ENCODE measurements at regions not wholly inside any gene's neighbourhood (a gene's known extent, or its start where the extent isn't known, plus 50 kb on each side); places are given as distances from the start of the nearest gene placed in this dataset.

DNA sequence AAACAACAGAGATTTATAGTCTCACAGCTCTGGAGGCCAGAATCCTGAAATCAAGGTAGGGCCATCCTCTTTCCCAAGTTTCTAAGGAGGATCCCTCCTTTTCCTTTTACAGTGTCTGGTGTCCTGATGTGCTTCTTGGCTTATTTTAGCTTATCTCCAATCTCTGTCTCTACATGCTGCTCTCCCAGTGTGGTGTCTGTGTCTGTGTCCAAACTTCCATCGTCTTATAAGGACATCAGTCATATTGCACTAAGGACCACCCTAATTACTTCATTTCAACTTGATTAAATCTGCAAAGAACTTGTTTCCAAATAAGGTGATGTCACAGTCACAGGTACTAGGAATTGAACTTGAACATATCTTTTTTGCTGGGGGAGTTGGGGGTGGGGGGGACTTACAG, 529.6 kb downstream of the DHX35 start:
- FAIRE-seq (no peak), DNase-seq (ENCODE audit: insufficient read length, low spot score) (no peak)
- no peak for TF ChIP-seq POLR2A (IDR thresholded peaks at IDR 0.05; ENCODE audit: low read depth, low read length)

GRCh38 chr20:39489986-39490560, 527.9 kb downstream of the DHX35 start:
- no peak for FAIRE-seq
- no peak for TF ChIP-seq POLR2A (IDR thresholded peaks at IDR 0.05; ENCODE audit: low read depth, low read length)

DNA sequence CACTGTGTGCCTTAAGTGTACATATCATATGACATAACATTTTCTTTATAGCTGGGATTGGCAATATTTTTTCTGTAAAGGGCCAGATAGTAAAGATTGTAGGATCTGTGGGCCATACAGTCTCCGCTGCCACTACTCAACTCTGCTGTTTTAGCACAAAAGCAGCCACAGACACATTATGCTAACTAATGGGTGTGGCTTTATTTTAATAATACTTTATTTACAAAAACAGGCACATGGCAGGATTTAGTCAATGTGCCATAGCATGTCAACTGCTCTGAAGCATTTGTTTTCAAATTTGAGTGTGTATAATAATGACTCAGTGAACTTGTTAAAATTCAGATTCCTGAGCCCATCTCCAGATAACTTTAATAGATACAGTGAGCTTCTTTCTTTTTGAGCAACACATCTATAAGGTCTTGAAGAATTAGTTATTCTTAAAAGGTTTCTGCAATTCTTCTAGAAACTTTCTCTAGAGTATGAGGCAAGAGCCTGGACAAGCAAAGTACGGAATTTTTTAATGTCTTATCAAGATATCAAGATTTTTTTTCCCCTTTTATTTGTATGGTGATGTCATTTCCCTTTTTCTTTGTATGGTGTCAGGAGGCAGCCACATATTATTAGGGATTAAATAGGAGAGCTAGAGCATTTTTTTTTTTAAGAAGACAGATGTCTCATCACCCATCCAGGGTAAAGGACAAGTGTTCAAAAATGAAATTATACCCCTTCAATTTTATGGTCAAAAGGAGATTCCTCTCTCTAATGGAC, 518.3 kb downstream of the DHX35 start:
- FAIRE-seq (no peak), DNase-seq (ENCODE audit: insufficient read length, low spot score) (no peak)
- no peak for TF ChIP-seq POLR2A (IDR thresholded peaks at IDR 0.05; ENCODE audit: low read depth, low read length)

More at GRCh38 chr20:39489986-39490560, 527.9 kb downstream of the DHX35 start:
- no peak for DNase-seq (ENCODE audit: insufficient read length, low spot score)

DNA sequence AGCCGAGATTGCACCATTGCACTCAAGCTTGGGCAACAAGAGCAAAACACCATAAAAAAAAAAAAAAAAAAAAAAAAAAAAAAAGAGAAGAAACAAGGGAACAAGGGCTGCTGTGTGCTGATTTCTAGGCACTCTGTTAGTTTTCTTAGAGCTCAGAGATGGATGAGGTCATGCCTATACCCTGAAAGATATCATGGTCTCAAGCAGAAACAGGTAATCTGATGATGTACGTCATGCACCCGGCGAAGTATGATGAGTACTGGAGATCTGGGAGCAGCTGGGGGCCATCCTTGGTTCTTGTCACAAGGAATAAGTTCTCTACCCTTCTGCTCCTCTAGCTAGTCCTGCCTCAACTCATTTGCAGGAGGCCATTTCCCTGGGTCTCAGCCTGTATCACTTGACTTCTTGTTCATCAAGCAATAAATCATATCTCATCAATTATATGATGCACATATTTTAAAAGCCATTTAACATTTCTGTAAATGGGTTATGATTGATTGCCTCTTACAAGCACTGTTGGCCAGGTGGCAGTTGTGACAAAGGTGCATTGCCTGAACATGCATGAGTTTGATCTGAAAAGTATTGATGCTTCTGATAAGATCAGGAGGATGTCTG, 517.2 kb downstream of the DHX35 start:
- DNase-seq (ENCODE audit: insufficient read length, low spot score) (no peak), FAIRE-seq (no peak)
- no peak for TF ChIP-seq POLR2A (IDR thresholded peaks at IDR 0.05; ENCODE audit: low read depth, low read length)

GRCh38 chr20:39474879-39475278, 512.7 kb downstream of the DHX35 start:
- FAIRE-seq (no peak), DNase-seq (ENCODE audit: insufficient read length, low spot score) (no peak)
- no peak for TF ChIP-seq POLR2A (IDR thresholded peaks at IDR 0.05; ENCODE audit: low read depth, low read length)

DNA sequence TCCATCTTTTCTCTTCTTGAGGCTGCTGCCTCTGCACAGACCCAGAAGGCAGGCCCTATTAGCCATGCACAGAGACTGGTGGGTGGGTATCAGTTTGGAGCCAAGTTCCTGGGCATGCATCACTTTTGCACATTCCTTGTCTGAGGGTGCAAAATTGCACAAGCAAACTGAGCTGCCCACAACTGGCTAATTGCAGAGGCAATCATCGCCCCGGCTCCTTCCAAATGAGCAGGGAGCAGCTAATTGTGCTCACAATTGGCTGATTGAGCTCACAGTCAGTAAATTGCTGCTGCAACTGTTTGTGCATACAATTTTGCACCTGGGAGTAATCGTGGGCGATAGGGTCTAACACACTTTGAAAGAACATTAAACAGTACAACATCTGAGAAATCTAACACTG, 511.4 kb downstream of the DHX35 start:
- no peak for TF ChIP-seq POLR2A (IDR thresholded peaks at IDR 0.05; ENCODE audit: low read depth, low read length)
- DNase-seq (ENCODE audit: insufficient read length, low spot score) (no peak), FAIRE-seq (no peak)

GRCh38 chr20:39468703-39469102, 506.6 kb downstream of the DHX35 start:
- DNase-seq (ENCODE audit: insufficient read length, low spot score) (no peak), FAIRE-seq (no peak)
- TF ChIP-seq POLR2A (IDR thresholded peaks at IDR 0.05; ENCODE audit: low read depth, low read length): no peak

DNA sequence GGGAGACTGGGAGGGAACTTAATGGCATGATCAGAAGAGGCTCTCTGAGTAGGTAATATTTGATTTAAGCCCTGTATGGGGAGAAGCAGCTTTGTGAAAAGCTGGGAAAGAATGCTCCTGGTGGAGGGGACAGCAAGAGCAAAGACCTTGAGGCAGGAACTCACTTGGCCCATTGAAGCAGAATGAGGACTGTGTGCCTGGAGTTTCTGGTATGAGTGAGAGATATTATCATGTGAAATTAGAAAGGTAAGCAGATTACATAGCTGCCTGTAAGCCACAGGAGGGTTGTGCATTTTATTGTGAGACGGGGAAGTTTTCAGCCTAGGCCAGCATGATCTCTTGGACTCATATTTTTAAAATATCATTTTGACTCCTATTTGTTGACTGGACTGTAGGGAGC, 502.1 kb downstream of the DHX35 start:
- DNase-seq (ENCODE audit: insufficient read length, low spot score): no peak
- no peak for TF ChIP-seq POLR2A (IDR thresholded peaks at IDR 0.05; ENCODE audit: low read depth, low read length)
- FAIRE-seq: no peak

- TF ChIP-seq POLR2A (IDR thresholded peaks at IDR 0.05; ENCODE audit: low read depth, low read length): no peak
- DNase-seq (ENCODE audit: insufficient read length, low spot score) (no peak), FAIRE-seq (no peak)
These were observed 500.3 kb downstream of the DHX35 start for GRCh38 chr20:39462416-39462945.

DNA sequence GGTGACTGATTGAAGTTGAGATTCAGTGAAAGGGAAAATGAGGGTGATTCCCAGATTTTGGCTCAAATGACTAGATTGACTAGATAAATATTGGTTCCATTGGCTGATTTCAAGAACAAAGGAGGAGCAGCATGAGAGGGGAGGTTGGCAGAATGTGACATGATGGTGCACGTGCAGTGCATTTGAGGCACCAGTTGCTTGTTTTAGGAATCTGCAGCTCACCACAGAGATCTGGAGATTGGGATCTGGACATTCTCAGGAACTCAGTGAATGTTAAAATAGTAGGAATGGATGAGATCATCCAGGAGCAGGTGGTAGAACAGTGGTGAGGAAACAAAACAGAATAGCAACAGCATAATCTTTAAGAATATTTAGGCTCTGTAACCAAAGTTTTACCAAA, 496.3 kb downstream of the DHX35 start:
- TF ChIP-seq POLR2A (IDR thresholded peaks at IDR 0.05; ENCODE audit: low read depth, low read length): no peak
- no peak for FAIRE-seq
- DNase-seq (ENCODE audit: insufficient read length, low spot score): no peak

DNA sequence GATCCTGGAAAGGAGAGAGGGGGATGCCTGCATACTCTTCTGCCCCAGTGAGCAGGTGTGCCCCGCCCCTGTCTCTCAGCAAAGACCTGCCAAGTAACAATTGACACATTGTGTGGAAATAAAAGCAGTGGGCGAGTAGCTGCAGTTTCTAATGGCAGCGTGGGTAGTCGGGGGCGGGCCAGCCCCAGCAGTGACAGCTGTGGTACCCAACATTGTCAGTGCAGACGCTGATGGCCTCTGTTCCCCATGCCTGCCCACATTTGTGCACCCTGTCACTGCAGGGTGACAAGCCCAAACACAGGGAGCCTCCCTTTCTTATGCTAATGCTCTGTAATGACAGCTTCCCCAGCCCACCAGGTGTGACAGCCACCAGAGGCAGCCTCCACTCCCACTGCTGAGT, 491.7 kb downstream of the DHX35 start:
- no peak for TF ChIP-seq POLR2A (IDR thresholded peaks at IDR 0.05; ENCODE audit: low read depth, low read length)
- DNase-seq (ENCODE audit: insufficient read length, low spot score) (no peak), FAIRE-seq (no peak)

DNA sequence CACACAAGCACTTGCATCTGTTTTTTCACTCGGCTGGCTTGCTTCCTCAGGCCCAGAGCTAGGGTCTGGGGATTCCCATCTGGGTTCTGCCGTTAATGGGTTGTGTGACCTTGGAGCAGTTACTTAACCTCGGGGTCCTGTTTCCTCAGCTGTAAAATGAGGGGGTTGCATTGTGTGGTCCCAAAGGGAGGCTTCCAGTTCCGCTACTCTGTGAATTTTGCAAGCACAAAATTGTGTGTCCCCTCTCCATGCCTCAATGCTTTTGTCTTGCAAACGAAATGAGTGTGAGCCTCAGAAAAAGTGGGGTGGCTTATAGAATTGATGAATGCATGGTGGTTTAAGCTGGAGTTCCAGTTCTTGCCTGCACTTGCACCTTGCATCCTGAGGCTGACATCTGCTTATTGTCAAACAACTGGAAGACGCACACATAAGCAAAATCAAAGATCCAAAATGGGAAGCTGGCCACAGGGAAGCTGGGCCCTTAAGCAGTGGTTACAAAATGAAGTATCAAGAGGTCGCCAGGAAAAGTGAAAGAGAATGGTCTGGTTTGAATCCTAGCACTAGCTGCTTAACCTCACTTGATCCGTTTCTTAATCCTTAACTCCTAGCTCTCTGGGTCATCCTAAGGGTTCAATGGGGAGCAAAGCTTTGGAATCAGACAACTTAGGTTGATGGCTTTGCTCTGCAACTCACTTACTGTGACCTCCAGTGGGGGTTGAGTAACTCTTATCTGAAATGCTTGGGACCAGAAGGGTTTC, 490.6 kb downstream of the DHX35 start:
- DNase-seq (ENCODE audit: insufficient read length, low spot score) (no peak), FAIRE-seq (no peak)
- TF ChIP-seq POLR2A (IDR thresholded peaks at IDR 0.05; ENCODE audit: low read depth, low read length): no peak

- no peak for DNase-seq (ENCODE audit: insufficient read length, low spot score)
- no peak for FAIRE-seq
- no peak for TF ChIP-seq POLR2A (IDR thresholded peaks at IDR 0.05; ENCODE audit: low read depth, low read length)
These were observed 489.2 kb downstream of the DHX35 start for GRCh38 chr20:39451386-39451785.

DNA sequence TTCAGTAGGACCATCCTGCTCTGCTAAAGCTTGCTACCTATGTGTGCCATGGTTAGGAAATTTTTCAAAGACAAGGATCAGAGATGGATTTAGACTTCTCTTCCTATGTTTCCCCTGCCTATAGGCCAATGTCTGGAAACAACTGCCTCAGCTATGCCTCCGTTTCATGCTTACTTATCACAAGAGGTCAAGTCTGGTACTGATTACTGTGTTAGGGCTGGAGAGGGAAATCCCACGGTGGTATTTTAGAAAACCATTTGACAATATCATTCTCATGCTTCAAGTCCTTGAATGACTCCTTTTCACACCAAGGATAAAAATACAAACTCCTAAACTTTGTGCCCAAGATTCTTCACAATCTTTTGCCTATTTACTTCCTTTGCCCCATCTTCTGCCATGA, 484.3 kb downstream of the DHX35 start:
- TF ChIP-seq POLR2A (IDR thresholded peaks at IDR 0.05; ENCODE audit: low read depth, low read length): no peak
- no peak for FAIRE-seq

More for the DNA sequence above, 484.3 kb downstream of the DHX35 start:
- DNase-seq (ENCODE audit: insufficient read length, low spot score): no peak

Measured in H54 (cell line).